ENCODE measurements at regions not wholly inside any gene's neighbourhood (a gene's known extent, or its start where the extent isn't known, plus 50 kb on each side); places are given as distances from the start of the nearest gene placed in this dataset.

GRCh38 chr20:22001886-22002285, 296.4 kb downstream of the PAX1 start (continued):
- TF ChIP-seq KDM5A (IDR thresholded peaks at IDR 0.05; ENCODE audit: low read length) (no peak), SP4 (IDR thresholded peaks at IDR 0.05; ENCODE audit: low read length) (no peak), MAX (IDR thresholded peaks at IDR 0.05) (no peak), RXRA (IDR thresholded peaks at IDR 0.05; ENCODE audit: insufficient read depth, low read depth, low read length) (no peak), ASH2L (IDR thresholded peaks at IDR 0.05; ENCODE audit: low read length) (no peak)

All from H1 (cell line).